ENCODE measurements at regions not wholly inside any gene's neighbourhood (a gene's known extent, or its start where the extent isn't known, plus 50 kb on each side); places are given as distances from the start of the nearest gene placed in this dataset.

- TF ChIP-seq, protein P1, sequence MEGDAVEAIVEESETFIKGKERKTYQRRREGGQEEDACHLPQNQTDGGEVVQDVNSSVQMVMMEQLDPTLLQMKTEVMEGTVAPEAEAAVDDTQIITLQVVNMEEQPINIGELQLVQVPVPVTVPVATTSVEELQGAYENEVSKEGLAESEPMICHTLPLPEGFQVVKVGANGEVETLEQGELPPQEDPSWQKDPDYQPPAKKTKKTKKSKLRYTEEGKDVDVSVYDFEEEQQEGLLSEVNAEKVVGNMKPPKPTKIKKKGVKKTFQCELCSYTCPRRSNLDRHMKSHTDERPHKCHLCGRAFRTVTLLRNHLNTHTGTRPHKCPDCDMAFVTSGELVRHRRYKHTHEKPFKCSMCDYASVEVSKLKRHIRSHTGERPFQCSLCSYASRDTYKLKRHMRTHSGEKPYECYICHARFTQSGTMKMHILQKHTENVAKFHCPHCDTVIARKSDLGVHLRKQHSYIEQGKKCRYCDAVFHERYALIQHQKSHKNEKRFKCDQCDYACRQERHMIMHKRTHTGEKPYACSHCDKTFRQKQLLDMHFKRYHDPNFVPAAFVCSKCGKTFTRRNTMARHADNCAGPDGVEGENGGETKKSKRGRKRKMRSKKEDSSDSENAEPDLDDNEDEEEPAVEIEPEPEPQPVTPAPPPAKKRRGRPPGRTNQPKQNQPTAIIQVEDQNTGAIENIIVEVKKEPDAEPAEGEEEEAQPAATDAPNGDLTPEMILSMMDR (optimal IDR thresholded peaks at IDR 0.05 in 1 of 3, IDR thresholded peaks at IDR 0.05 in 1 of 3, conservative IDR thresholded peaks at IDR 0.05 in 1 of 3; ENCODE audit: extremely low read depth in 1 of 3, insufficient read depth in 2 of 3, low read length in 3 of 3) = no peak
- no peak for TF ChIP-seq EZH2 (IDR thresholded peaks at IDR 0.05; ENCODE audit: low read length)
Observed at GRCh38 chr4:67282749-67283148, 262.6 kb downstream of the CENPC start.

All from keratinocyte (primary cell).